GM23338 (cell line): ENCODE measurements at regions not wholly inside any gene's neighbourhood (a gene's known extent, or its start where the extent isn't known, plus 50 kb on each side); places are given as distances from the start of the nearest gene placed in this dataset.

Experiments
- ATAC-seq: fragments of 200-7000 bp; cut with Tn5 transposase; 3 replicates; pipeline ENCODE4 v1.9.1; 2020
- DNase-seq: peaks from one replicate; pipeline ENCODE4 v3.0.0-alpha.2; 2015; ENCODE audit warnings: low spot score
- H2AFZ ChIP-seq: fragments of 200-600 bp; sonication (generic); 2 replicates; pipeline ENCODE4 v1.8.0; 2016; ENCODE audit warnings: antibody characterized with exemption, mild to moderate bottlenecking, moderate library complexity
- H3F3A ChIP-seq: fragments of 200-600 bp; sonication (generic); replicated peaks from 2 replicates; pipeline ENCODE4 v1.8.0; 2017; ENCODE audit warnings: antibody characterized with exemption, mixed run types, low read depth
- H3K27ac ChIP-seq: fragments of 200-600 bp; sonication (generic); 2 replicates; pipeline ENCODE4 v1.6.1; 2016; ENCODE audit warnings: low read depth
- H3K27me3 ChIP-seq: fragments of 200-600 bp; sonication (generic); 2 replicates; pipeline ENCODE4 v1.8.0; 2016; ENCODE audit warnings: mild to moderate bottlenecking, mixed run types, moderate library complexity; ENCODE audit not compliant: insufficient read depth
- H3K36me3 ChIP-seq: fragments of 200-600 bp; sonication (generic); 2 replicates; pipeline ENCODE4 v1.8.0; 2016; ENCODE audit warnings: mild to moderate bottlenecking; ENCODE audit not compliant: insufficient read depth
- H3K4me1 ChIP-seq: fragments of 200-600 bp; sonication (generic); 2 replicates; pipeline ENCODE4 v1.8.0; 2016; ENCODE audit warnings: mild to moderate bottlenecking, moderate library complexity; ENCODE audit not compliant: insufficient read depth
- H3K4me2 ChIP-seq: fragments of 200-600 bp; sonication (generic); 2 replicates; pipeline ENCODE4 v1.7.1; 2017; ENCODE audit warnings: mixed run types
- H3K4me3 ChIP-seq: fragments of 200-600 bp; sonication (generic); 2 replicates; pipeline ENCODE4 v1.6.1; 2016; ENCODE audit warnings: mixed run types
- H3K79me2 ChIP-seq: fragments of 200-600 bp; sonication (generic); replicated peaks from 2 replicates; pipeline ENCODE4 v1.8.0; 2017; ENCODE audit warnings: mild to moderate bottlenecking; ENCODE audit not compliant: insufficient read depth
- H3K9me2 ChIP-seq: fragments of 200-600 bp; sonication (generic); 2 replicates; pipeline ENCODE4 v1.8.0; 2017; ENCODE audit not compliant: insufficient read depth
- H4K20me1 ChIP-seq: fragments of 200-600 bp; sonication (generic); replicated peaks from 2 replicates; pipeline ENCODE4 v1.8.0; 2017; ENCODE audit warnings: mild to moderate bottlenecking; ENCODE audit not compliant: insufficient read depth
- H3K27ac Mint-ChIP-seq: 2 replicates; pipeline ENCODE4 v1.8.0; 2020; ENCODE audit warnings: inconsistent platforms, mild to moderate bottlenecking, moderate library complexity, mixed read lengths
- H3K27me3 Mint-ChIP-seq: 3 replicates; pipeline ENCODE4 v1.8.0; 2022; ENCODE audit warnings: low read depth, mild to moderate bottlenecking, moderate library complexity, mixed read lengths, inconsistent platforms; ENCODE audit not compliant: insufficient read depth, poor library complexity
- H3K36me3 Mint-ChIP-seq: 3 replicates; pipeline ENCODE4 v1.8.0; 2021; ENCODE audit warnings: low read depth, mild to moderate bottlenecking, inconsistent platforms, moderate library complexity, mixed read lengths
- H3K4me1 Mint-ChIP-seq: 3 replicates; pipeline ENCODE4 v1.8.0; 2020; ENCODE audit warnings: mild to moderate bottlenecking, inconsistent platforms, mixed read lengths
- H3K4me3 Mint-ChIP-seq: 3 replicates; pipeline ENCODE4 v1.8.0; 2021; ENCODE audit warnings: moderate library complexity, mild to moderate bottlenecking, inconsistent platforms, mixed read lengths
- H3K9me3 Mint-ChIP-seq: 3 replicates; pipeline ENCODE4 v1.8.0; 2020; ENCODE audit warnings: moderate library complexity, mild to moderate bottlenecking, inconsistent platforms, mixed read lengths
- EZH2 ChIP-seq: fragments of 200-600 bp; sonication (generic); IDR thresholded peaks from one replicate; pipeline ENCODE4 v1.8.0; 2017; ENCODE audit warnings: antibody characterized with exemption, mild to moderate bottlenecking, low read depth; ENCODE audit not compliant: unreplicated experiment
- JUNB ChIP-seq: IDR thresholded peaks from one replicate; pipeline ENCODE4 v1.6.1; 2016; ENCODE audit warnings: antibody characterized with exemption; ENCODE audit not compliant: unreplicated experiment
- ZNF114 ChIP-seq: fragments of 250-450 bp; sonication (Bioruptor Pico); IDR thresholded peaks from 2 replicates; pipeline ENCODE4 v1.5.0; 2020; ENCODE audit warnings: mild to moderate bottlenecking, moderate library complexity
- TF ChIP-seq, protein P1 (sequence below): fragments of 250-450 bp; sonication (Bioruptor Pico); IDR thresholded peaks from 2 replicates; pipeline ENCODE4 v1.5.0; 2020; ENCODE audit warnings: mild to moderate bottlenecking, moderate library complexity

GRCh38 chrX:69313617-69314290 lies 148.5 kb upstream of the PJA1 start:
- TF ChIP-seq, protein P1, sequence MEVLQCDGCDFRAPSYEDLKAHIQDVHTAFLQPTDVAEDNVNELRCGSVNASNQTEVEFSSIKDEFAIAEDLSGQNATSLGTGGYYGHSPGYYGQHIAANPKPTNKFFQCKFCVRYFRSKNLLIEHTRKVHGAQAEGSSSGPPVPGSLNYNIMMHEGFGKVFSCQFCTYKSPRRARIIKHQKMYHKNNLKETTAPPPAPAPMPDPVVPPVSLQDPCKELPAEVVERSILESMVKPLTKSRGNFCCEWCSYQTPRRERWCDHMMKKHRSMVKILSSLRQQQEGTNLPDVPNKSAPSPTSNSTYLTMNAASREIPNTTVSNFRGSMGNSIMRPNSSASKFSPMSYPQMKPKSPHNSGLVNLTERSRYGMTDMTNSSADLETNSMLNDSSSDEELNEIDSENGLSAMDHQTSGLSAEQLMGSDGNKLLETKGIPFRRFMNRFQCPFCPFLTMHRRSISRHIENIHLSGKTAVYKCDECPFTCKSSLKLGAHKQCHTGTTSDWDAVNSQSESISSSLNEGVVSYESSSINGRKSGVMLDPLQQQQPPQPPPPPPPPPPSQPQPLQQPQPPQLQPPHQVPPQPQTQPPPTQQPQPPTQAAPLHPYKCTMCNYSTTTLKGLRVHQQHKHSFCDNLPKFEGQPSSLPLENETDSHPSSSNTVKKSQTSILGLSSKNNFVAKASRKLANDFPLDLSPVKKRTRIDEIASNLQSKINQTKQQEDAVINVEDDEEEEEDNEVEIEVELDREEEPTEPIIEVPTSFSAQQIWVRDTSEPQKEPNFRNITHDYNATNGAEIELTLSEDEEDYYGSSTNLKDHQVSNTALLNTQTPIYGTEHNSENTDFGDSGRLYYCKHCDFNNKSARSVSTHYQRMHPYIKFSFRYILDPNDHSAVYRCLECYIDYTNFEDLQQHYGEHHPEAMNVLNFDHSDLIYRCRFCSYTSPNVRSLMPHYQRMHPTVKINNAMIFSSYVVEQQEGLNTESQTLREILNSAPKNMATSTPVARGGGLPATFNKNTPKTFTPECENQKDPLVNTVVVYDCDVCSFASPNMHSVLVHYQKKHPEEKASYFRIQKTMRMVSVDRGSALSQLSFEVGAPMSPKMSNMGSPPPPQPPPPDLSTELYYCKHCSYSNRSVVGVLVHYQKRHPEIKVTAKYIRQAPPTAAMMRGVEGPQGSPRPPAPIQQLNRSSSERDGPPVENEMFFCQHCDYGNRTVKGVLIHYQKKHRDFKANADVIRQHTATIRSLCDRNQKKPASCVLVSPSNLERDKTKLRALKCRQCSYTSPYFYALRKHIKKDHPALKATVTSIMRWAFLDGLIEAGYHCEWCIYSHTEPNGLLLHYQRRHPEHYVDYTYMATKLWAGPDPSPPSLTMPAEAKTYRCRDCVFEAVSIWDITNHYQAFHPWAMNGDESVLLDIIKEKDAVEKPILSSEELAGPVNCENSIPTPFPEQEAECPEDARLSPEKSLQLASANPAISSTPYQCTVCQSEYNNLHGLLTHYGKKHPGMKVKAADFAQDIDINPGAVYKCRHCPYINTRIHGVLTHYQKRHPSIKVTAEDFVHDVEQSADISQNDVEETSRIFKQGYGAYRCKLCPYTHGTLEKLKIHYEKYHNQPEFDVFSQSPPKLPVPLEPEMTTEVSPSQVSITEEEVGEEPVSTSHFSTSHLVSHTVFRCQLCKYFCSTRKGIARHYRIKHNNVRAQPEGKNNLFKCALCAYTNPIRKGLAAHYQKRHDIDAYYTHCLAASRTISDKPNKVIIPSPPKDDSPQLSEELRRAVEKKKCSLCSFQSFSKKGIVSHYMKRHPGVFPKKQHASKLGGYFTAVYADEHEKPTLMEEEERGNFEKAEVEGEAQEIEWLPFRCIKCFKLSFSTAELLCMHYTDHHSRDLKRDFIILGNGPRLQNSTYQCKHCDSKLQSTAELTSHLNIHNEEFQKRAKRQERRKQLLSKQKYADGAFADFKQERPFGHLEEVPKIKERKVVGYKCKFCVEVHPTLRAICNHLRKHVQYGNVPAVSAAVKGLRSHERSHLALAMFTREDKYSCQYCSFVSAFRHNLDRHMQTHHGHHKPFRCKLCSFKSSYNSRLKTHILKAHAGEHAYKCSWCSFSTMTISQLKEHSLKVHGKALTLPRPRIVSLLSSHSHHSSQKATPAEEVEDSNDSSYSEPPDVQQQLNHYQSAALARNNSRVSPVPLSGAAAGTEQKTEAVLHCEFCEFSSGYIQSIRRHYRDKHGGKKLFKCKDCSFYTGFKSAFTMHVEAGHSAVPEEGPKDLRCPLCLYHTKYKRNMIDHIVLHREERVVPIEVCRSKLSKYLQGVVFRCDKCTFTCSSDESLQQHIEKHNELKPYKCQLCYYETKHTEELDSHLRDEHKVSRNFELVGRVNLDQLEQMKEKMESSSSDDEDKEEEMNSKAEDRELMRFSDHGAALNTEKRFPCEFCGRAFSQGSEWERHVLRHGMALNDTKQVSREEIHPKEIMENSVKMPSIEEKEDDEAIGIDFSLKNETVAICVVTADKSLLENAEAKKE (CRISPR knock-in tag) = no peak
- TF ChIP-seq JUNB = no peak
- no peak for TF ChIP-seq ZNF114 (CRISPR knock-in tag)

DNA sequence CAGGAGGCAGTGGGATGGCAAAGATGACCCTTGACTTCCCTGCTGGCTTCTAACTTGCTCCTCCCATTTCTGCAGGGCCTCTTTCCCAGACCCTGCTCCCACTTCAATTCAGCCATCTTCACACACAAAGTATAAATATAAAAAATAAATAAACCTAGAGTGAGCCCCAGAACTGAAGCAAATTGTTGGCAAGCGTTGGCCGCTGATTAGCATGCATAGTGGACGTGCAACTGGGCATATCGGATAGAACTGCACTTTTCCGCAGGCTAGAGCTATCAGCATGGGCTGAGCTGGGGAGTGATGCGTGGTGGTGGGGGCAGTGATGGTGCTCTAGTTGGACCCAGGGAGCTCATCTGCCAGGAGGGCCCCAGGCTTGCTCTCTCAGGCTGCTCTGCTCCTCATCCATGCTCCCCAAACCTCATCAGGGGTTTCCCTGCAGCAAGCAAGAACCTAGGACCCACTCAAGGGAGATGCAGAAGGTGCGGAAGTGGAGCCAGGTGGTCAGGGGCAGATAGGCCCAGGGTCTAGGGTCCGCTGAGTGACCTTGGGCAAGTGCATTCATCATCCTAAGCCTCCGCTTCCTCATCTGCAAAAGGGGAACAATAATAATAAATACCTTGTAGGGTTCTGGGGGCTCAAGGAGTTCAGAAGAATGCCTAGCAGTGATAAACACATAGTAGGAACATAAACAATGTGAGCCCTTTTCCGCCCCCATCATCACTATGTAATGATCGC lies 146.8 kb upstream of the PJA1 start:
- no peaks in the 10 kb centered on the region for H3K27me3 ChIP-seq
- H3F3A ChIP-seq = no peaks in the 10 kb centered on the region
- ATAC-seq = no peak
- H3K4me3 ChIP-seq = no peak overlapping the region
- Mint-ChIP-seq H3K9me3 (no peaks in the 10 kb centered on the region), H3K4me3 (no peak overlapping the region), H3K4me1 (peaks cover 43% of the 10 kb centered on the region), H3K27ac (no peak overlapping the region), H3K27me3 (peaks cover 6% of the 10 kb centered on the region), H3K36me3 (no peaks in the 10 kb centered on the region)
- no peak for DNase-seq
- H4K20me1 ChIP-seq = no peaks in the 10 kb centered on the region
- H3K9me2 ChIP-seq = no peaks in the 10 kb centered on the region
- no peak overlapping the region for H3K27ac ChIP-seq
- H2AFZ ChIP-seq = no peak overlapping the region
- no peak overlapping the region for H3K4me2 ChIP-seq
- H3K4me1 ChIP-seq = peaks cover 16% of the 10 kb centered on the region; the same call in 1 of the 2 replicates
- no peaks in the 10 kb centered on the region for H3K79me2 ChIP-seq
- no peaks in the 10 kb centered on the region for H3K36me3 ChIP-seq
- TF ChIP-seq, protein P1 (CRISPR knock-in tag) = no peak
- TF ChIP-seq ZNF114 (CRISPR knock-in tag) (no peak), EZH2 (no peak)

More at GRCh38 chrX:69313617-69314290, 148.5 kb upstream of the PJA1 start:
- Histone ChIP-seq H3K27me3 (no peaks in the 10 kb centered on the region), H3K4me1 (peaks cover 18% of the 10 kb centered on the region; the same call in 1 of the 2 replicates), H3K79me2 (no peaks in the 10 kb centered on the region), H2AFZ (no peak overlapping the region), H4K20me1 (no peaks in the 10 kb centered on the region), H3K36me3 (no peaks in the 10 kb centered on the region), H3F3A (no peaks in the 10 kb centered on the region), H3K9me2 (no peaks in the 10 kb centered on the region), H3K4me2 (no peak overlapping the region), H3K4me3 (no peak overlapping the region), H3K27ac (no peak overlapping the region)
- Mint-ChIP-seq H3K9me3 (no peaks in the 10 kb centered on the region), H3K36me3 (no peaks in the 10 kb centered on the region), H3K27ac (no peak overlapping the region), H3K27me3 (peaks cover 8% of the 10 kb centered on the region), H3K4me1 (peaks cover 44% of the 10 kb centered on the region), H3K4me3 (no peak overlapping the region)
- ATAC-seq = peak; percentile 60
- no peak for DNase-seq
